GM12891 (cell line): ENCODE measurements at regions not wholly inside any gene's neighbourhood (a gene's known extent, or its start where the extent isn't known, plus 50 kb on each side); places are given as distances from the start of the nearest gene placed in this dataset.

Source experiments
- PAX5 ChIP-seq: IDR thresholded peaks from 2 replicates; pipeline ENCODE4 v1.6.1; 2011; ENCODE audit warnings: low read length, moderate library complexity, mild to moderate bottlenecking; ENCODE audit not compliant: insufficient read depth, severe bottlenecking
- POLR2A ChIP-seq: IDR thresholded peaks from 2 replicates; pipeline ENCODE4 v1.6.1; 2011; ENCODE audit warnings: low read depth, low read length, control low read depth
- POLR2AphosphoS5 ChIP-seq: IDR thresholded peaks from 2 replicates; pipeline ENCODE4 v1.6.1; 2011; ENCODE audit warnings: low read depth, low read length, control low read depth
- TAF1 ChIP-seq: IDR thresholded peaks from 2 replicates; pipeline ENCODE4 v1.6.1; 2011; ENCODE audit warnings: low read depth, low read length, control low read depth

DNA sequence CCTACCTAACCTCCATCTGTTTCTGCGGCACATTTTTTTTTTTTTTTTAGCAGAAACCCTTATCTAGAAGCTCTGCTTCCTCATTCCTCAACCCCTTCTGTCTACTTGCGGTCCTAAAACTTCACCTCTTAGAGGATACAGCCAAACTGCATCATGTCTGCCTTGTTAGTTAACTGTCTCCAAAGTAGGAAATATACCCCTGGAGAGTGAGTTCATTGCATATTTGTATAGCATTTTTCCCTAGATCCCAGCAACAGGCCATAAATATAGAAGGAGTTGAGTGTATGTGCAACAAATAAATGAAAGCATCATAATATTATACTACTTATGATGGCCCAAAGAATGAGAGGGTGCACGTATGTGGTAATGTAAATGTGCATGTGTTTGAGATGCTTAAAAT is 1288.6 kb upstream of the GJE1 start:
- TF ChIP-seq POLR2A (no peak), POLR2AphosphoS5 (no peak), PAX5 (no peak), TAF1 (no peak)
